Stimulated activated CD4-positive, alpha-beta T cell treated with anti-CD3 and anti-CD28 coated beads, Interleukin-12 subunit alpha, Interleukin-12 subunit beta, amount 100 ng/mL, for 24 hours (primary cell): ENCODE measurements at regions not wholly inside any gene's neighbourhood (a gene's known extent, or its start where the extent isn't known, plus 50 kb on each side); places are given as distances from the start of the nearest gene placed in this dataset.
"Not testable (repeated sequence)": the region's sequence is repeated elsewhere in the genome, so short reads cannot be mapped to it uniquely, and the experiment has no call there.

Experiments
- DNase-seq, 2 experiments: peaks; one replicate each; pipeline ENCODE4 v3.0.0-alpha.2; 2020; ENCODE audit warnings: low read depth in 2 of 2

DNA sequence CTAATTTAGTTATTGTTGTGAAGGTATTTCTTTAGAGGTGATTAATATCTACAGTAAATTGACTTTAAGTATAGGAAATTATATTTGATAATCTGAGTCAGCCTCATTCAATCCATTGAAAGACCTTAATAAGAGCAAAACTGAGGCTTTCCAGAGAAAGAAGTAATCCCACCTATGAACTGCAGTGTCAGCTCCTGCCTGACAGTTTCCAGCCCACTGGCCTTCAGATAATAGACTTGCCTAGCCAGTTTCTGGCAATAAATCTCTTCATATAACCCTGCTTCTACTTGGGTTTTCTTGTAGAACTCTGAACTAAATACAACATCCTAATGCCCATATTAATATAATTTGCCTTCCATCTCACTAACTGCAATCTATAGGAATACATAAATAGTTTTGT, 437.9 kb upstream of the UBE2E3 start:
- DNase-seq: no peak

DNA sequence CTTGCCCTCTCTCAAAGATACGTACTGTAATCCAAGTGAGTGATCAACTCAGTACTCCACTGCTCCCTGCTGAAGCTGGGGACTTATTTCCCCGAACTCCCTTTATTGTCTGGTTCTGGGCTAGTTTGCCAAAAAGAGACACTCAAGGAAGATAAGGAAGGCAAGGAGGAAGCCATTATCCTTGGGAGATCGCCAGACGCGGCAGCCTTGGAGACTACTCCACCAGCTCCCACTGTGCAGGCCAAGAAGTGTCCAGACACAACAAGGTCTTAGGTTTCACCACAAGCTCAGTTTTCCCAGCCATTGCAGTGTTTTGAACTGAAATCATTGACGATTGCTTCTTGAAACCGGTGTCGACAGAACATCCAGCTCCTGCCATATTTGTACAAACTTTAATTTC, 439.6 kb upstream of the UBE2E3 start:
- DNase-seq: no peak

DNA sequence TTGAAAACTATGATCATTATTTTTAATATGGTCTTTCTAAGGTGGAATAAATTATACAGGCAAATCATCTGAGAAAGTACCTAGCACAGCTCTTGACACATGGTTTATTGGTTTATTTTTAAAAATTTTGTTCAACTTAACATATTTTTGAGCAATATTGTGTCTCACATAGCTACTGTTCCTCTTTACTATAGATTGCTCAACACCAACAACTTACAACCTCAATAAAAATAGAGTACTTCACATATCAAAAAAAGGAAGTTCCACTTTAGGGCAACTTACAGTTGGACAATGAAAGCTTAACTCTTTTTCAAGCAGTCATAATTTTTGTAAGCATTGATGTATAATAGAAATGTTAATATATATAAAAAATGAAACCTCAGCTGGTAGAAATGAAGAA, 440.9 kb upstream of the UBE2E3 start:
- no peak for DNase-seq

- DNase-seq: no peak
Observed at GRCh38 chr2:180535289-180535688, 445.1 kb upstream of the UBE2E3 start.

- DNase-seq: not testable (repeated sequence)
Observed at GRCh38 chr2:180531787-180532186, 448.6 kb upstream of the UBE2E3 start.

DNA sequence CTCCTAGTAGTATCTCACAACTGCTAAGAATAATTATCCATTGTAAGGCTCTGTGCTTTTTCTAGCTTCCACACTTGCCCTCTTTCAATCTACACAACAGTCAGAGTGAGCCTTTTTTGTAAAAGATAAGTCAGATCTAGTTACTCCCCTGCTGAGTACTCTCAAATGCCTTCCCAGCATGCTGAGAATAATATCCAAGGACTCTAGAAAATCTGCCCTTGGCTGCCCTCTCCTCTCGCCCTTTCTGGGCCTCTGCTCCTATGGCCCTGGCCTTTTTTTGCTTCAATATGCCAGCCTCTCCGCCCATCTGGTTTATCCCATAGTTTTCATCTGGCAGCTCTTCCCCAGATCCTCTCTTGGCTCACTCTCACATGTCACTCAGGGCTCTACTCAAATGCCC, 455.9 kb upstream of the UBE2E3 start:
- no peak for DNase-seq

DNA sequence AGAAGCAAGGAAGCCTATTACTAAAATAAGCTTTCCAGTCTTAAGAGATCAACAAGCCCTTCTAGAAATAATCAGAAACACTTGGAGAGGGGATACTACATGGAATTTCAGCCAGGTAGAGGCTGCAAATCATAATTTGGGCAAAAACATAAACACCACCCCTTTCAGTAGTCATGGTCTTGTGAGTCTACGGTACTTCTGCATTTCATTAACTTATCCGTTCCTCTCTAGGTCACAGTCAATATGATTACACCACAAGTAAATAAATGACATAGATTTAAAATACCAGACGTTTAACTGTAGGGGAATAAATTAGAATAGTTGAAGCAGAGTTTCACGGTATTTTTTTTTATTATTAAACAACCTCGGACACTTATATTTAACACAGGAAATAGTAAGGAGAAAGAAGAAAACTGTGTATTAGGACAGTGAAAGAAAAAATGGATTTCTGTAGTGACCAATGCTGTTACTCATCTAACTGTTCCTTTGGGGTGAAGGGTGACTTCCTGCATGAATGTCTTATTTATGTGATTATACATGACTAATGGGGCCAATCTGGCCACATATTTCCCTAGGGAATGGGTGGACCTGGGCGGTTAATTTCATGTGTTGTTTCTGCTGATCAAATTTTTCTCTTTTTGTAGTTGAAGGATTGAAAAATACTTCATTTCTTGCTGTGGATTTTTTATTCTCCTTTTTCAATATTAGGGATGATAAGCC, 456.6 kb upstream of the UBE2E3 start:
- DNase-seq: no peak

- no peak for DNase-seq
Observed at GRCh38 chr2:180520921-180521581, 459.4 kb upstream of the UBE2E3 start.

DNA sequence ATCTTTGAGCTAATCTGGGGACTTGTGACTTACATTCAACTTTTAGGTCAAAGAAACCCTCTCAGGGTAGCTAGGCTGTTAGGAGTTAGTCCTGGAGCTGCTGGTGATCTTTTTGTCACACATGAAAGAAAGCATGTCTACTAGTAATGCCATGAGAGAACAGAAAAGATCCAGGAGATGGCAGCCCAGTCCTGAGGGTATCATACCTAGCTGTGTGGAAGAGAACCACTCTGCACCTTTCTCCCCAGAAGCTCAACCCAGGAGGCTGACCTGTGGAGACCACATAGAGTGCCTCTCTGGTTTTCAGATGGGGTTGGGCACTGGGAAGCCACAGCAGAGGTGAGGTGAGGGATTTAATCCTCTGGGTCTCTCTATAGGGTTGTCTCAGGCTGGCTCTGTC, 460.2 kb upstream of the UBE2E3 start:
- no peak for DNase-seq

- DNase-seq: no peak
Observed at GRCh38 chr2:180519276-180519675, 461.1 kb upstream of the UBE2E3 start.

- no peak for DNase-seq
Observed at GRCh38 chr2:180516232-180516631, 464.2 kb upstream of the UBE2E3 start.

- no peak for DNase-seq
Observed at GRCh38 chr2:180513389-180513788, 467.0 kb upstream of the UBE2E3 start.

- DNase-seq: no peak
Observed at GRCh38 chr2:180508458-180508857, 471.9 kb upstream of the UBE2E3 start.

GRCh38 chr2:180507028-180507427, 473.4 kb upstream of the UBE2E3 start:
- no peak for DNase-seq

DNA sequence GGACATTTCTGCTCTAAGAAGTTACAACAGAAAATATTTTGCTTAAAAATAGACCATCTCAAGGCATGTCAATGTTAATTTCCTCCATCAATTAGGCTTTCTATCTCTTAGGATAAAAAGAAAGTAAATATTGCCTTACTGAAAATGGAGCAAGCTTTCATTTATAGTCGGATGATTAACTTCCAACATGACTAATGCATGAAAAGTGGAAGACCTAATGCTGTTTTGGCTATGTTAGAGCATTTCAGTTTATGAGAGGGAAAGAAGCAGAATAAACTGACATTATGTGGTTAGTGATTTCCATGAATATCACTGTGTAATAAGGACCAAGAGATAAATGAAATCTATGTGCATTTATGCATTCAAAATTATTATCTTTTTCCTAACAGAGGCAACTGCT, 475.2 kb upstream of the UBE2E3 start:
- DNase-seq: no peak

DNA sequence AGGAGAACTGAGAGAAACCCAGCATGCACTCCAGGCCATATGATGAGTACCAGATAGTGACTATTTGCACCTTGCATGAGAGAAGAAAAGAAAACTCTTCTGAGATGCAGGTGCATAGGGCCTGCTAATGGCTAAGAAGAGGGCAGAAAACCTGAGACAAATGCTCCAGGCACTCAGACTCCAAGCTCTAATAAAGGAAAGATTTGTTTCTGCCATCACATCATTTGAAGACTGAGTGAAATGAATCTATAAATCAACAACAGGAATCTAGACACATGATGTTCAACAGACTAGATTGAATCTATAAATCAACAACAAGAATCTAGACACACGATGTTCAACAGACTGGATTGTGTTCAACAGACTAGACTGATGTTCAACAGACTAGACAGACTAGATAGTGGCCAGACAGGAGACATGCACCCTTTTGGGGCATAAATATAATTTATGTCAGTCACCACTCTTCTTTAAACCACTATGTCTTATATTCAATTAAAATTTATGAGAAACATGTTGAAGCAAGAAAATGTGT, 482.7 kb upstream of the UBE2E3 start:
- DNase-seq: no peak

- DNase-seq: no peak
Observed at GRCh38 chr2:180495606-180496005, 484.8 kb upstream of the UBE2E3 start.

- no peak for DNase-seq
Observed at GRCh38 chr2:180494286-180494685, 486.1 kb upstream of the UBE2E3 start.

- DNase-seq: no peak
Observed at GRCh38 chr2:180482696-180483095, 475.6 kb upstream of the CWC22 start.

DNA sequence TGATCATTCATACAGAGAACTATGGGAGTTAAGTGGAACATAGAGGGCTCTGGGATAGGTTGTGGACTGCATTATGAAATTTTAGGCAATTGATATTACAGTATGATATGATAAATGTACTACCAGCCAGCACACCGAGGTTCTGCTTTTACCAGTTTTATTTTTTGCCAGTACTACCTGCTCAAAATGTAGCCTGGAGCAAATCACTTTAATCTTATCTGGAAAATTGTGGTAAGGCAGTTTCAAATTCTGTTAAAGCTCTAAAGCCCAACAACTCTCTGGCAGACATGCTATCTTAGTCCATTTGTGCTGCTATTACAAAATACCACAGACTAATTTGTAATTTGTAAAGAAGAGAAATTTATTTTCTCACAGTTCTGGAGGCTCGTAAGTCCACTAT, 474.9 kb upstream of the CWC22 start:
- no peak for DNase-seq

DNA sequence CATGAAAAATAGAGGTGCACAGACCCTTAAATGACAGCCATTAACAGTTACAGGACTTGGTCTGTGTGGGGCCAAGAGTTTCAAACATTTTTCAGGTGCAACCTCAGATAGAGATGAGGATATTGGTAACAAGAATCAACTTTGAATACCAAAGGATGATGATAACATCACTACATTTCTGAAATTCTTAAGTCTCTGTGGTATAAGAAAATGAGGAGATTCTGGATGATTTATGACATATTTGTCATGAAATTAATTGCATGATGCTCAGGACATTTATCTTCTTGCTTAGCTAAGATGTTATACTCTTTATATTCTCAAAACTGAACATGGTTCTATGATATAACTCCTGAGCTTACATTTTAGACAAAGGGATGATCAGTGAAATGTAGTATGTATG, 471.8 kb upstream of the CWC22 start:
- DNase-seq: no peak

- DNase-seq: no peak
Observed at GRCh38 chr2:180474716-180475115, 467.6 kb upstream of the CWC22 start.

DNA sequence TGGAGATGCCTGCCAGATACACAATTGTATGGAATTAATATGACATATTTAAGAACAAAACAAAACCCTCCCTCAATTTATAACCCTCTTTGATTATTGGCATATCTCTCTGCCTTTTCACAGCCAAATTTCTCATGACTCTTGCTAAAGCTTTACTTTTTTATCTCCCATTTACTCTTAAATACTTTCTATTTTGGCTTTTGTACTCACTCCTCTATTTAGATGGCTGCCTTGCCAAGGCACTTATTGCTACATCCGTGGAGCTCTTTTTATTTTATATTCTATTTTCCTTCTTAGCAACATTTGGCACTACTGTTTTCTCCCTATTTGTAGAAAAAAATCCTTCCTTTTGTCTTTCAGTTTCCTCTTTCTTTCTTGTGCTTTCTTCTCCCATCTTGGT, 466.4 kb upstream of the CWC22 start:
- no peak for DNase-seq
